Fibroblast of lung (primary cell): ENCODE measurements at regions not wholly inside any gene's neighbourhood (a gene's known extent, or its start where the extent isn't known, plus 50 kb on each side); places are given as distances from the start of the nearest gene placed in this dataset.

Source experiments
- DNase-seq, 2 donors: peaks; one replicate each; pipeline versions ENCODE4 v3.0.0 to v3.0.0-alpha.2; 2010; ENCODE audit warnings: low read depth in 2 of 2
- H2AFZ ChIP-seq: 2 replicates; pipeline ENCODE4 v1.5.1; 2012; ENCODE audit warnings: low read length, control low read depth, inconsistent platforms
- H3K27ac ChIP-seq: 2 replicates; pipeline ENCODE4 v1.5.1; 2011; ENCODE audit warnings: low read length, control low read depth; ENCODE audit not compliant: insufficient read depth
- H3K27me3 ChIP-seq: 2 replicates; pipeline ENCODE4 v1.5.1; 2011; ENCODE audit warnings: mild to moderate bottlenecking, low read length; ENCODE audit not compliant: control insufficient read depth, insufficient read depth
- H3K36me3 ChIP-seq: 2 replicates; pipeline ENCODE4 v1.5.1; 2011; ENCODE audit warnings: low read length; ENCODE audit not compliant: control insufficient read depth, insufficient read depth
- H3K4me1 ChIP-seq: 2 replicates; pipeline ENCODE4 v1.5.1; 2011; ENCODE audit warnings: low read length; ENCODE audit not compliant: control insufficient read depth, insufficient read depth; ENCODE audit errors: extremely low read depth
- H3K4me2 ChIP-seq: 2 replicates; pipeline ENCODE4 v1.5.1; 2011; ENCODE audit warnings: low read length, control low read depth; ENCODE audit not compliant: insufficient read depth; ENCODE audit errors: extremely low read depth
- H3K4me3 ChIP-seq, 4 experiments: fragments of 200-600 bp in 1 of 4; sonication (generic) in 1 of 4; replicated peaks in 1 of 4; 2 replicates each; pipeline ENCODE4 v1.5.1; 2011 to 2016; ENCODE audit warnings: low read length in 4 of 4, low read depth in 3 of 4, mild to moderate bottlenecking in 3 of 4, control low read depth in 2 of 4, inconsistent platforms in 1 of 4, mixed read lengths in 1 of 4; ENCODE audit not compliant: insufficient read depth in 1 of 4; ENCODE audit errors: control extremely low read depth in 1 of 4
- H3K79me2 ChIP-seq: 2 replicates; pipeline ENCODE4 v1.5.1; 2012; ENCODE audit warnings: mild to moderate bottlenecking, low read length, inconsistent platforms; ENCODE audit not compliant: control insufficient read depth, insufficient read depth
- H3K9ac ChIP-seq: 2 replicates; pipeline ENCODE4 v1.5.1; 2011; ENCODE audit warnings: mild to moderate bottlenecking, low read length, control low read depth; ENCODE audit not compliant: insufficient read depth
- H3K9me3 ChIP-seq: 2 replicates; pipeline ENCODE4 v1.5.1; 2012; ENCODE audit warnings: low read depth, low read length; ENCODE audit not compliant: control insufficient read depth, insufficient read depth
- H4K20me1 ChIP-seq: 2 replicates; pipeline ENCODE4 v1.5.1; 2011; ENCODE audit warnings: low read length; ENCODE audit not compliant: control insufficient read depth, insufficient read depth; ENCODE audit errors: extremely low read depth
- CTCF ChIP-seq, 2 donors: IDR thresholded peaks in 1 of 2; conservative IDR thresholded peaks in 1 of 2; 1 replicate in 1 of 2; 2 replicates in 1 of 2; pipeline ENCODE4 v1.5.1; 2011 to 2012; ENCODE audit warnings: low read length in 2 of 2, control low read depth in 1 of 2, inconsistent platforms in 1 of 2, low read depth in 1 of 2, mild to moderate bottlenecking in 1 of 2
- EZH2 ChIP-seq: IDR thresholded peaks from 2 replicates; pipeline ENCODE4 v1.5.1; 2012; ENCODE audit warnings: low read length, control low read depth, mild to moderate bottlenecking; ENCODE audit errors: missing control alignments

- peak in 1 of 2 donors; percentile 52 for DNase-seq
- H3K36me3 ChIP-seq = no peaks in the 10 kb centered on the region
- H3K9ac ChIP-seq = no peak overlapping the region
- H3K4me2 ChIP-seq = no peak overlapping the region
- H2AFZ ChIP-seq = no peak overlapping the region
- no peak overlapping the region for H3K27ac ChIP-seq
- no peak overlapping the region for H3K4me3 ChIP-seq
- H3K9me3 ChIP-seq = no peaks in the 10 kb centered on the region
- no peaks in the 10 kb centered on the region for H3K4me1 ChIP-seq
- no peak for TF ChIP-seq CTCF (conservative IDR thresholded peaks at IDR 0.05 in 1 of 2, IDR thresholded peaks at IDR 0.05 in 1 of 2; ENCODE audit: low read depth in 1 of 2, low read length in 2 of 2)
- TF ChIP-seq EZH2 = no peak
- no peaks in the 10 kb centered on the region for H4K20me1 ChIP-seq
- no peaks in the 10 kb centered on the region for H3K27me3 ChIP-seq
- H3K79me2 ChIP-seq = no peaks in the 10 kb centered on the region
Measured at GRCh38 chr3:182323898-182324297, 469.4 kb upstream of the ATP11B start.

- no peaks in the 10 kb centered on the region for H3K36me3 ChIP-seq
- H3K4me1 ChIP-seq = no peaks in the 10 kb centered on the region
- TF ChIP-seq EZH2 (no peak), CTCF (conservative IDR thresholded peaks at IDR 0.05 in 1 of 2, IDR thresholded peaks at IDR 0.05 in 1 of 2; ENCODE audit: low read depth in 1 of 2, low read length in 2 of 2) (no peak)
- no peak overlapping the region for H3K4me3 ChIP-seq
- H3K9ac ChIP-seq = no peak overlapping the region
- no peak overlapping the region for H2AFZ ChIP-seq
- H3K27ac ChIP-seq = no peak overlapping the region
- H3K4me2 ChIP-seq = no peak overlapping the region
- no peaks in the 10 kb centered on the region for H3K9me3 ChIP-seq
- no peaks in the 10 kb centered on the region for H4K20me1 ChIP-seq
- no peaks in the 10 kb centered on the region for H3K79me2 ChIP-seq
- peak in 1 of 2 donors; percentile 65 for DNase-seq
- no peaks in the 10 kb centered on the region for H3K27me3 ChIP-seq
Measured at GRCh38 chr3:182325213-182325950, 467.9 kb upstream of the ATP11B start.

GRCh38 chr3:182327196-182327681 is 466.1 kb upstream of the ATP11B start:
- no peak overlapping the region for H3K9ac ChIP-seq
- no peaks in the 10 kb centered on the region for H3K36me3 ChIP-seq
- no peaks in the 10 kb centered on the region for H3K27me3 ChIP-seq
- H3K4me3 ChIP-seq = no peak overlapping the region
- no peaks in the 10 kb centered on the region for H3K79me2 ChIP-seq
- no peaks in the 10 kb centered on the region for H4K20me1 ChIP-seq
- H3K9me3 ChIP-seq = no peaks in the 10 kb centered on the region
- no peak overlapping the region for H3K4me2 ChIP-seq
- H3K27ac ChIP-seq = no peak overlapping the region
- no peak for TF ChIP-seq EZH2
- no peak for TF ChIP-seq CTCF (conservative IDR thresholded peaks at IDR 0.05 in 1 of 2, IDR thresholded peaks at IDR 0.05 in 1 of 2; ENCODE audit: low read depth in 1 of 2, low read length in 2 of 2)
- H3K4me1 ChIP-seq = no peaks in the 10 kb centered on the region
- no peak overlapping the region for H2AFZ ChIP-seq
- DNase-seq = peak in 1 of 2 donors; percentile 95
